GM12873 (cell line): ENCODE measurements at regions not wholly inside any gene's neighbourhood (a gene's known extent, or its start where the extent isn't known, plus 50 kb on each side); places are given as distances from the start of the nearest gene placed in this dataset.

ENCODE experiments used
- TF ChIP-seq, protein P1 (sequence below): IDR thresholded peaks from 2 replicates; pipeline ENCODE4 v1.5.1; 2012; ENCODE audit warnings: low read depth, mild to moderate bottlenecking, moderate library complexity, low read length, control low read depth; ENCODE audit not compliant: insufficient read depth; ENCODE audit errors: missing control alignments

DNA sequence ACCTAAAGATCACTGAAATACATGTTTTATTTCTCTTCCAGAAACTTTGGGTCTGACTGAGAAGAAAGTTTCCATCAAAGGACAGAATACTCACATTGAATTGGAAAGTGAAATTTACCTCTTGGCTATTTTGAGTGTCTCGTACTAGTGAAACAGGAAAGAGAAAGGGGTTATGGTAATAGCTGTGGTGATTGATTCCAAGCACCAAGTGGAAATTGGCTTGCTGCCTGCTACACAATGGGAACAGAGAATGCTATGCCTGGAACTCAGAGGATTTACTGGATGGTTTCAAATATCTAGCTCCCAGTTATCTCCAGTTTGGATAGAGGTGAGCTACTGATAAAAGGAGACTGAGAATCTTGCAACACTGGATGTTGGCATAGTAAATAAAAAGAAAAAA, 492.8 kb upstream of the FSIP2 start:
- TF ChIP-seq, protein P1, sequence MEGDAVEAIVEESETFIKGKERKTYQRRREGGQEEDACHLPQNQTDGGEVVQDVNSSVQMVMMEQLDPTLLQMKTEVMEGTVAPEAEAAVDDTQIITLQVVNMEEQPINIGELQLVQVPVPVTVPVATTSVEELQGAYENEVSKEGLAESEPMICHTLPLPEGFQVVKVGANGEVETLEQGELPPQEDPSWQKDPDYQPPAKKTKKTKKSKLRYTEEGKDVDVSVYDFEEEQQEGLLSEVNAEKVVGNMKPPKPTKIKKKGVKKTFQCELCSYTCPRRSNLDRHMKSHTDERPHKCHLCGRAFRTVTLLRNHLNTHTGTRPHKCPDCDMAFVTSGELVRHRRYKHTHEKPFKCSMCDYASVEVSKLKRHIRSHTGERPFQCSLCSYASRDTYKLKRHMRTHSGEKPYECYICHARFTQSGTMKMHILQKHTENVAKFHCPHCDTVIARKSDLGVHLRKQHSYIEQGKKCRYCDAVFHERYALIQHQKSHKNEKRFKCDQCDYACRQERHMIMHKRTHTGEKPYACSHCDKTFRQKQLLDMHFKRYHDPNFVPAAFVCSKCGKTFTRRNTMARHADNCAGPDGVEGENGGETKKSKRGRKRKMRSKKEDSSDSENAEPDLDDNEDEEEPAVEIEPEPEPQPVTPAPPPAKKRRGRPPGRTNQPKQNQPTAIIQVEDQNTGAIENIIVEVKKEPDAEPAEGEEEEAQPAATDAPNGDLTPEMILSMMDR, result no peak

DNA sequence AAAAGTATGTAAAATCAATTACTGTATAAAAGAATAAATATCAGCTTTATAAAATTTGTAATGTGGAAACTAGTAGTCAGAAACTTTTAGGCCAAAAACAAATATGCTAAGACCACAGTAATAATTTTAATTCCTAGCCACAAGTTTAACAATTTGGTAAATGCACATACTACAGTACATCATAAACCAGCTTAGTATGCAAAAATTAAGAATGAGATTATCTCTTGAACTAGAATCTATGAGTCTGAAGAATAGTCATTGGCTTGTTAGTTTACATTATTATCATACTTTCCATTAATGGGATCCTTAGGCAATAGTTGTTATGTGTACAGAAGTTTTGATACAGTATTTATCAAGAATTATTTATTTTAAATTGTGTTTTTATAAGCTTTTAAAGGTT, 491.9 kb upstream of the FSIP2 start:
- TF ChIP-seq, protein P1, result no peak

DNA sequence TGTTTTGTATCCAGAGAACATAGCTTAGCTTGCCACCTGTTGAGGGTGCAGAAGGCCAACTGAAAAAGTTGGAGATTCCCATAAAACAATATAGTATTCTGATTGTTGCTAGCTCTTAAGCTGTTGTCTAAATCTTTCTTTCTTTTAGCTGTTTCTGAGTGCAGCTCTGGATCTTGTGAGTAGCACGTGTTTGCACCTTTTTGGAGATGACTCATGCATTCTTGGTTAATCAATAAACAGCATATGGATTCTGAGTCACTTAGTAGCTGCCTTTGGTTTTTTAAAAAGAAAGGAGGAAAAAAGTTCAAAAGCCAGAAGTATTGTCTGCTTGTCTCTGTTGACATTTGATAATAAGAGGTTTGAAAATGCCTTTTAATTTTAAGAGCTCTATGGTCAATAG, 483.0 kb upstream of the FSIP2 start:
- TF ChIP-seq, protein P1, result no peak

DNA sequence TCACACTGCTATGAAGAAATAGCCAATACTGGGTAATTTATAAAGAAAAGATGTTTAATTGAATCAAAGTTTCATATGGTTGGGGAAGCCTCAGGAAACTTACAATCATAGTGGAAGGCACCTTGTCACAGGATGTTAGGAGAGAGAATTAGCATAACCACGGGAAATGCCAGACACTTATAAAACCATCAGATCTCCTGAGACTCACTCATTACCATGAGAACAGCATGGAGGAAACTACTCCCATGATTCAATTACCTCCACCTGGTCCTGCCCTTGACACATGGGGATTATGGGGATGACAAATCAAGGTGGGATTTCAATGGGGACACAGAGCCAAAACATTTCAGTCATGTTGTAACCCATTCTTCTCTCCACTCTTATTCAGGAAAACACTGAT, 472.9 kb upstream of the FSIP2 start:
- TF ChIP-seq, protein P1, result no peak

DNA sequence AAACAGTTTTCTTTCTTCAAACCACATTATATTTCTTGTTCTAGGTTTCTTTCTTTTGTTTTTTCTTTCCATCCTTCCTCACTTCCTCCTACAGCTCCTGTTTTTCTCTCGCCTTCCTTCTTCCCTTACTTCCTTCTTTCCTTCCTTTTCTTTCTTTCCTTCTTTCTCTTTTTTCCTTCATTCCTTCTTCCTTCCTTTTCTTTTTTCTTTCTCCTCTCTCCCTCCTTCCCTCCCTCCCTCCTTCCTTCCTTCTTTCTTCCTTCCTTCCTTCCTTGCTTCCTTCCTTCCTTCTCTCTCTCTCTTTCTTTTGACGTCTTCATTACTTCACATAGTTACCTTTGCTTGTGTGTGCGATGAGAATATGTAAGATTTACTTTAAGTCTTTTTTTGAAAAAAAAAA, 470.0 kb upstream of the FSIP2 start:
- TF ChIP-seq, protein P1, result no peak

DNA sequence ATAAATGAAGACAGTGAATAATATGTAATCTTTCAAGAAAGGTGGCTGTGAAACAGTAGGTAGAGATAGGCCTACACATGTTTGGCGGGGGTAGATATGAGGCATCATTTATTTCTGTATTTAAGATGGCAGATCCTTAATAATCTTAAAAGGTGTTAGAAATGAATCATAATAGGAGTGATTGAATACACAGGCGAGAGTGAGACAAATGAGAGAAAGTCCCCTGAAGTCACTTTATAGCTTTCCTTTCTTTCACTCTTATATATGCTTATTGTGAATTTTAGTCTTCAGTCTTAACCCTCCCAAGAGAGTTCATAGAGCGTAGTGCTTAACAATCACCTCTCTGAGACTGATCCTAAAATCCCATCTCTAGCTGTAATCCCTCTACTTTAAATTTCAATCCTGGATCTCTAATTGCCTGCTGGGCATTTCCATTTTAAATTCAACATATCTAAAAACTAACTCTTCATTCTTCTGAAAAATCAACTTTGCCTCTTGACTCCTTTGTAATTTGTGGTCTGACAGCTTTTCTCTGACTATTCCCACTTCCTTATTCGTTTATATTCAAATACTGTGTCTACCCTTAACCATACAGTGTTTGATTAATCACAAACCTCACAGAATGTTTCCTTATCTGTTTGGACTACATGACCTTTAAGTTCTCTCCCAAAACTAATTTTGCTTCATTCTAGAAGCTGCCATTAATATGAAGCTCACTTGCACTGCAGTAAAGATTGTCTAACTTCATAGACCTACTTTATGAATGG, 463.7 kb upstream of the FSIP2 start:
- TF ChIP-seq, protein P1, result no peak

DNA sequence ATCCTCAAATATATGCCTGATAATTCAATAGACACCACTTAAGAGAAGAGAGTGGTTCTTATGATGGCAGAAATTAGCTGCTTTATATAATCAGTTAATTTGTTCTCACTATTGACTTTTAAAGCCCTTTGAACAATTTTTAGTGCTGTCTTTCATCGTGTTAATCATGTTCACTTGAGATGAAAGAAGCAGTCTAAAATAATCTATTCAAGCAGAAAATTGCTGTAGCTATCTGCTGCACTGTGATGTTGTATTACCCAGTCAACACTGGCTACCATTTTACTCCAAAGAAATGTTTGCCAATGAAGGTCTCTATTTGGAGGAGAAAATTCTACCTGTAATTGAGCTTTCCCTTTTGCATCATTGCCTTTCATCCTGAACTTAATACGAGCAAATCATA, 459.8 kb upstream of the FSIP2 start:
- TF ChIP-seq, protein P1, result no peak
